Activated T-helper 2 cell treated with anti-CD3 and anti-CD28 coated beads, Interferon-gamma antibody, Interleukin-2, Interleukin-4, amounts not matched to agents 10 μg/mL and 5 μg/mL and 100 μg/mL, durations not matched to agents 14 hours and 24 hours and 36 hours (primary cell): ENCODE measurements at regions not wholly inside any gene's neighbourhood (a gene's known extent, or its start where the extent isn't known, plus 50 kb on each side); places are given as distances from the start of the nearest gene placed in this dataset.

ENCODE experiments used
- DNase-seq: peaks from one replicate; pipeline ENCODE4 v3.0.0; 2021; ENCODE audit warnings: low spot score
- H3K27ac Mint-ChIP-seq: one replicate; pipeline ENCODE4 v1.8.0; 2021; ENCODE audit warnings: mixed read lengths
- H3K27me3 Mint-ChIP-seq: one replicate; pipeline ENCODE4 v1.8.0; 2021; ENCODE audit warnings: low read depth, mixed read lengths
- H3K36me3 Mint-ChIP-seq: one replicate; pipeline ENCODE4 v1.8.0; 2021; ENCODE audit warnings: low read depth, mixed read lengths
- H3K4me1 Mint-ChIP-seq: one replicate; pipeline ENCODE4 v1.8.0; 2021; ENCODE audit warnings: low read depth, mixed read lengths
- H3K4me3 Mint-ChIP-seq: one replicate; pipeline ENCODE4 v1.8.0; 2021; ENCODE audit warnings: low read depth, mild to moderate bottlenecking, moderate library complexity, mixed read lengths
- H3K9me3 Mint-ChIP-seq: one replicate; pipeline ENCODE4 v1.8.0; 2021; ENCODE audit warnings: mixed read lengths
- intact Hi-C: fragments of 100-400 bp; cut with micrococcal nuclease; formaldehyde crosslinking; loops from one replicate; pipeline ENCODE4 v1.15.1; 2023

- Mint-ChIP-seq H3K4me1 (no peaks in the 10 kb centered on the region), H3K36me3 (no peaks in the 10 kb centered on the region), H3K9me3 (peaks cover 7% of the 10 kb centered on the region), H3K27ac (no peak overlapping the region), H3K27me3 (no peaks in the 10 kb centered on the region), H3K4me3 (no peak overlapping the region)
- no peak for DNase-seq
- intact Hi-C loops: no loop called here
Observed at GRCh38 chrX:26376037-26376708, 160.2 kb downstream of the MAGEB5 start.

- DNase-seq: no peak
- Mint-ChIP-seq H3K27ac (no peak overlapping the region), H3K36me3 (no peaks in the 10 kb centered on the region), H3K4me1 (no peaks in the 10 kb centered on the region), H3K4me3 (no peak overlapping the region), H3K9me3 (peaks cover 3% of the 10 kb centered on the region), H3K27me3 (no peaks in the 10 kb centered on the region)
- intact Hi-C loops: no loop called here
Observed at GRCh38 chrX:26375346-26375745, 159.4 kb downstream of the MAGEB5 start.

GRCh38 chrX:26373829-26374228, 157.9 kb downstream of the MAGEB5 start:
- Mint-ChIP-seq H3K27me3 (no peaks in the 10 kb centered on the region), H3K4me1 (no peaks in the 10 kb centered on the region), H3K27ac (no peak overlapping the region), H3K9me3 (peaks cover 3% of the 10 kb centered on the region), H3K4me3 (no peak overlapping the region), H3K36me3 (no peaks in the 10 kb centered on the region)
- intact Hi-C loops: no loop called here
- no peak for DNase-seq

GRCh38 chrX:26352891-26353430, 137.0 kb downstream of the MAGEB5 start:
- intact Hi-C loops: no loop called here
- Mint-ChIP-seq H3K9me3 (no peaks in the 10 kb centered on the region), H3K4me3 (no peak overlapping the region)

GRCh38 chrX:26347171-26347570, 131.2 kb downstream of the MAGEB5 start:
- no peaks in the 10 kb centered on the region for H3K27me3 Mint-ChIP-seq

More at GRCh38 chrX:26352891-26353430, 137.0 kb downstream of the MAGEB5 start:
- no peaks in the 10 kb centered on the region for H3K4me1 Mint-ChIP-seq
- no peak for DNase-seq
- H3K27ac Mint-ChIP-seq: no peak overlapping the region
- H3K27me3 Mint-ChIP-seq: no peaks in the 10 kb centered on the region
- no peaks in the 10 kb centered on the region for H3K36me3 Mint-ChIP-seq

GRCh38 chrX:26334232-26334631, 118.3 kb downstream of the MAGEB5 start:
- Mint-ChIP-seq H3K36me3 (no peaks in the 10 kb centered on the region), H3K27me3 (no peaks in the 10 kb centered on the region)

More at GRCh38 chrX:26347171-26347570, 131.2 kb downstream of the MAGEB5 start:
- intact Hi-C loops: no loop called here
- H3K27ac Mint-ChIP-seq: no peak overlapping the region
- no peak overlapping the region for H3K4me3 Mint-ChIP-seq
- DNase-seq: no peak
- H3K36me3 Mint-ChIP-seq: no peaks in the 10 kb centered on the region
- H3K4me1 Mint-ChIP-seq: no peaks in the 10 kb centered on the region
- H3K9me3 Mint-ChIP-seq: no peaks in the 10 kb centered on the region

GRCh38 chrX:26328608-26329319, 112.8 kb downstream of the MAGEB5 start:
- H3K36me3 Mint-ChIP-seq: no peaks in the 10 kb centered on the region
- no peak for DNase-seq
- H3K4me1 Mint-ChIP-seq: no peaks in the 10 kb centered on the region
- peaks cover 6% of the 10 kb centered on the region for H3K9me3 Mint-ChIP-seq
- H3K27me3 Mint-ChIP-seq: no peaks in the 10 kb centered on the region
- no peak overlapping the region for H3K4me3 Mint-ChIP-seq
- intact Hi-C loops: no loop called here
- H3K27ac Mint-ChIP-seq: no peak overlapping the region

More at GRCh38 chrX:26334232-26334631, 118.3 kb downstream of the MAGEB5 start:
- intact Hi-C loops: no loop called here
- Mint-ChIP-seq H3K9me3 (peaks cover 12% of the 10 kb centered on the region), H3K4me1 (no peaks in the 10 kb centered on the region), H3K4me3 (no peak overlapping the region), H3K27ac (no peak overlapping the region)
- DNase-seq: no peak

GRCh38 chrX:26309262-26309661, 93.3 kb downstream of the MAGEB5 start:
- H3K9me3 Mint-ChIP-seq: peaks cover 11% of the 10 kb centered on the region
- H3K36me3 Mint-ChIP-seq: no peaks in the 10 kb centered on the region
- no peaks in the 10 kb centered on the region for H3K27me3 Mint-ChIP-seq
- no peak overlapping the region for H3K4me3 Mint-ChIP-seq
- intact Hi-C loops: no loop called here
- no peak overlapping the region for H3K27ac Mint-ChIP-seq
- no peaks in the 10 kb centered on the region for H3K4me1 Mint-ChIP-seq
- no peak for DNase-seq

GRCh38 chrX:26295425-26295824, 79.5 kb downstream of the MAGEB5 start:
- Mint-ChIP-seq H3K9me3 (peaks cover 5% of the 10 kb centered on the region), H3K27me3 (no peaks in the 10 kb centered on the region), H3K27ac (no peak overlapping the region), H3K4me3 (no peak overlapping the region), H3K4me1 (no peaks in the 10 kb centered on the region), H3K36me3 (no peaks in the 10 kb centered on the region)
- DNase-seq: no peak
- intact Hi-C loops: no loop called here

- Mint-ChIP-seq H3K9me3 (peaks cover 10% of the 10 kb centered on the region), H3K36me3 (no peaks in the 10 kb centered on the region), H3K4me3 (no peak overlapping the region), H3K27me3 (no peaks in the 10 kb centered on the region), H3K27ac (no peak overlapping the region), H3K4me1 (no peaks in the 10 kb centered on the region)
- intact Hi-C loops: no loop called here
- DNase-seq: no peak
Observed at GRCh38 chrX:26286836-26287235, 70.9 kb downstream of the MAGEB5 start.
